ENCODE measurements at regions not wholly inside any gene's neighbourhood (a gene's known extent, or its start where the extent isn't known, plus 50 kb on each side); places are given as distances from the start of the nearest gene placed in this dataset.
A peak's percentile ranks its signal among the peaks of the same experiment; 100 is the strongest.

DNA sequence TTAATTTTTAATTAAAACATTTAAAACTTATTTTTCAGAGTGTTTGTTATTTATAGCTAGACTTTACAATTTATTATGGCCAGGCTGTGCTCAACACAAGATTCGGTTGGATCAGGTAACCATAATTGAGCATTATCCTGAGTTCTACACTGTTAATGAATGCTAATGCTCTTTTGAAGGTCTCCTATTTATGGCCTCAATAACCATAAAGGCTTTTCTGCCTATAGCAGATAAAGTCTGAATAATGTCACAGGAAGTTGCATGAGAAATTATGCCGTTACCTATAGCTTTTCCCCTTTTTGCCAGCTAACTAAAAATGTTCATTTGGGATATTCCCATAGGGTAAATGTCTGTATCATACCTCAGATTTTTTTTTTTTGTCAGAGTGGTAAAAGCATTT is 269.4 kb upstream of the E2F7 start:
- Mint-ChIP-seq H3K27ac (no peak overlapping the region), H3K9me3 (no peaks in the 10 kb centered on the region)
- ATAC-seq = no peak

DNA sequence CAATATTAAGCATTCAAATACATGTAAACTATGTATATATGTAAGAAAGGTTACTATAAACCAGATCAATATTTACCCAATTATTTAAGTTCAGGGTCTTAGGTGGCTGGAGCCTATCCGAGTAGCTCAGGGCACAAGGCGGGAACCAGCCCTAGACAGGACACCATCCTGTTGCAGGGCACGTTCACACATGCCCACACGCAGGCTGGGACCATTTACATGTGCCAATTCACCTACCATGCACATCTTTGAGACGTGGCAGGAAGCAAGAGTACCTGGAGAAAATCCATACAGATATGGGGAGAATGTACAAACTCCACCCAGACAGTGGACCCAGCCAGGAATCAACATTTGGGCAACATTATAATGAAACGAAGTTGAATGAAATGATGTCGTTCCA is 263.0 kb upstream of the E2F7 start:
- DNase-seq (no peak), ATAC-seq (no peak)
- Mint-ChIP-seq H3K27ac (no peak overlapping the region), H3K4me3 (no peak overlapping the region), H3K27me3 (peaks cover 53% of the 10 kb centered on the region), H3K9me3 (no peaks in the 10 kb centered on the region), H3K4me1 (peaks cover 14% of the 10 kb centered on the region)

More for the DNA sequence above, 269.4 kb upstream of the E2F7 start:
- DNase-seq = no peak
- Mint-ChIP-seq H3K4me3 (no peak overlapping the region), H3K27me3 (no peaks in the 10 kb centered on the region), H3K4me1 (no peaks in the 10 kb centered on the region)

DNA sequence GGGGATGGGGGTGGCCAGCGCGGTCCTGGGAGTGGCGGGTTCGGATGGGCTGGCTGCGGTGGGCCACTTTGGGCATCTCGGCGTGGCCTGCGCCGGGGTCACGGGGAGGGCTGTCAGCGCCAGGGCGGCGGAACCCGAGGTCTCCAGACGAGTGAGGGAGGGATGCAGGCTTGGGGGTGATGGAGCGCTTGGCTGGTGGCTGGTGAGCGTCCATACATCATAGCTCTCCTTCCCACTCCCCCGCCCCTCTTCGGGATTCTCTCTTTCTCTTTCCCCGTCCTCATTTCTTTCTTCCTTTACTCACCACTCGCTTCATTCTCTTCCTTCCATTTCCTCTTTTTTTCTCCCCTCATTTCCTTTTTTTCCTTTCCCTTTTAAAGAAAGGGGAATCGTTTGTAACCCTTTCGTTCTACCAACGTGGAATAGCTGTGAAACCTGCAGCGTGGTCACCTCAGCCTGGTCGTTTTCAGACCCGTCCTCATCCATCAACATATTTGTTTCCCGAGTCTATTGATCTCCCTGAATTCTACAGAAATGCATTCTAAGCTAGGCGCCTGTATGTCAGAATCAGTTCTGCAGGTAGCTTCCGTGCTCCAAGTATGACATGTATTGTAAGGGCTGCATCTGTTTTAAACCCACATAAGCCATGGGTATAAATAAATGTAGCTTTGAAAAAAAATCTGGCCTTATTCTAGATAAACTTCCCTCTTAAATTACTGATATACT is 260.3 kb upstream of the E2F7 start:
- no peak overlapping the region for H3K27ac Mint-ChIP-seq
- peak overlapping the region; percentile 71 to 78 for H3K4me3 Mint-ChIP-seq
- peaks cover 14% of the 10 kb centered on the region for H3K4me1 Mint-ChIP-seq
- peaks cover 64% of the 10 kb centered on the region for H3K27me3 Mint-ChIP-seq
- no peaks in the 10 kb centered on the region for H3K9me3 Mint-ChIP-seq
- no peak for DNase-seq
- ATAC-seq = peak; percentile 21

DNA sequence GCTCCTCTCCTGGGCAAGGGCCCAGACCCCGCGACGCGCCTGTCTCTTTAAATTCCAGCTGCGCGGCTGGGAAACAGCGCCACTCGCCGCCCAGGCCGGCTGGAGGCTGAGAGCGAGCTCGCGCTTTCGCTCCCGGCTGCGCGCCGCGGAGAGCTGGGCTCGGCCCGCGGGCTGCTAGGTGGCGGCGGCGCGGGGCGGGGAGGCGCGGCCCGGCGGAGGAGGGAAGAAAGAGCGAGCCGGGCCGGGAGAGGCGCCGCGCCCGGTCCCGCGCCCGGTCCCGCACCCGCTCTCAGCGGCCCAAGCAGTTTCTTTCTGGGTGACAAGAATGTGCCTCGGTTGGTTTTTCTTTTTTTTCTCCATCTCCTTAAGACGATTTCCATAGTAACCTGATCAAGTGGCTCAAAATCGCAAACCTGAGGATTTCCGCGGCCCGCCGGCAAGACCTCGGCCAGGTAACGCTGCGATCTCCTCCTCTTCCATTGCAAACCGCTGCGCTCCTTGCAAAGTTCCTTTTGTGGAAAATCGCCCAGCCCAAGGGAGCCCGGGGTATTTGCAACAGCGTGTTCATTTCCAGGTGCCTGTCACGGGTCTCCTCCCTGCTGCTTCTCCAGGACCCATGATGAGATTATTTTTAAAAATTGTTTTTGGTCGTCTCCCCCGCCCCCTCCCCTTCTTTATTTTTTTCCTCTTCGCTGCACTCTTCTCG is 259.5 kb upstream of the E2F7 start:
- peak; percentile 23 to 29 for DNase-seq
- Mint-ChIP-seq H3K9me3 (no peaks in the 10 kb centered on the region), H3K4me3 (peak overlapping the region; percentile 71 to 78), H3K27me3 (peaks cover 64% of the 10 kb centered on the region), H3K4me1 (peaks cover 14% of the 10 kb centered on the region), H3K27ac (no peak overlapping the region)
- peak; percentile 82 for ATAC-seq

DNA sequence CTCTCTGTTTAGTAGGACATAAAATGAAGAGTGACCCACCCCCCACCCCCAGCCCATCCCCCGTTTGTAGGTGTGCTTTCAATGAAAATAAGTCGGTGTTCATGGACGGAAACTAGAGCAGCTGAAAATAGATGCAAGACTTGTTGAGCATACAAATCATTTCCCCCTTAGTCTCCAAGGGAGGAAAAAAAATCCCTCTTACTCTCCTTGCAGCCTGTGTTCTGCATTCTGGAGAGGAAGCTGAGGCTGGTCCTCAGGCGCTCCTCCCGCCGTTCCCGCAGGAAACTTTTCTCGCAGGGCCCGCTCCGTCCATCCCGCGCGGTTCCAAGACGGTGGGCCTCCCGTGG is 259.0 kb upstream of the E2F7 start:
- Mint-ChIP-seq H3K27ac (no peak overlapping the region), H3K27me3 (peaks cover 64% of the 10 kb centered on the region), H3K4me1 (peaks cover 14% of the 10 kb centered on the region), H3K9me3 (no peaks in the 10 kb centered on the region), H3K4me3 (peak overlapping the region in 1 of 2 donors; percentile 64)
- ATAC-seq (no peak), DNase-seq (no peak)

DNA sequence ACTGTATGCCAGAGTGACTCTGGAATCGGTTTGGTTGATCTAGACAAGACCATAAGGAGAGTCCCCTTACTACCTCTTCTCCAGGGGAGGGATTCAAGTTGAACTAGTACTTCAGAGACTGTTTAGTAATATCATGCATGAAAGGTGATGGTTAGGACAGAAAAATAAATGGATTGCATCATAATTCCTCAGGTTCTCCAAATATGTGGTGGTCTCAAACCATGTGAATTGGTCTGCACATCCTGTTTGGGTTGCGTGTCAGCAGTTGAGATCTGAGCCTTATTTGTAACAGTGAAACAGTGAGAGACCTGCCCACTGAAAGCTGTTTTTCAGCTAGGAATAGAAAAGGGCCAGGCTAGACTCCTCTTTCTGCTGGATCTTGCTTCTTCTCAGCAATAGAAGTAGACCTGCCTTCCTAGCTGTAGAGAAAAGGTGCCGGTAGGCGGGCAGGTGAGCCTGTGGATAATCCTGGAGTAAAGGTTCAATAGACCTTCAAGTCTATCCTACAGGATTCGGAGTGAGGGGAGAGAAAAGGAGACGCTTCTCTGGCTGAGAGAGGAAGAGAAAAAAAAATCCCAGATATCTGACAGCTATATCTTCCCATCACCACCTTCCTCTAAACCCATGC is 258.5 kb upstream of the E2F7 start:
- no peak overlapping the region for H3K27ac Mint-ChIP-seq
- H3K9me3 Mint-ChIP-seq = no peaks in the 10 kb centered on the region
- H3K27me3 Mint-ChIP-seq = peaks cover 59% of the 10 kb centered on the region
- peaks cover 14% of the 10 kb centered on the region for H3K4me1 Mint-ChIP-seq
- H3K4me3 Mint-ChIP-seq = peak overlapping the region in 1 of 2 donors; percentile 35
- ATAC-seq = no peak
- DNase-seq = no peak

DNA sequence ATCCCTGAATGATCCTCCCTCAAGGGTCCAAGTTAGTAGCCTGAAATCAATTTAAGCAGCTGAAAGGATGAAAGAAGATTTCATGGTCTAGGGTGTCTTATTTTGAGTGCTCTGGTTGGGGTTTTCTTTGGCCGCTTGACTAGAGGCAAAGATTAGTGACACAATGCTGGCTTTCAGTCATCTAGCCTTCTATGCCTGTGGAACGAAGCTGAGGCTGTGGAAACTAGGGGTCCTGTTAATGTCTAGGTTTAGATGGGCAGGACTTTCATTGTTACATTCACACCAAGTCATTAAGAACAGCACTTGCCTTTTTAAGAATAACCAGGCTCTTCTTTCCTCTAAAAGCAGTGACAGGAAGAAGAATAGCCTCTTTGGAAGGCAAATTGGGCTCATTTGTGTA is 253.8 kb upstream of the E2F7 start:
- peaks cover 17% of the 10 kb centered on the region for H3K27me3 Mint-ChIP-seq
- no peak overlapping the region for H3K4me3 Mint-ChIP-seq
- no peak for ATAC-seq
- H3K4me1 Mint-ChIP-seq = no peaks in the 10 kb centered on the region
- H3K9me3 Mint-ChIP-seq = no peaks in the 10 kb centered on the region
- no peak for DNase-seq
- no peak overlapping the region for H3K27ac Mint-ChIP-seq

DNA sequence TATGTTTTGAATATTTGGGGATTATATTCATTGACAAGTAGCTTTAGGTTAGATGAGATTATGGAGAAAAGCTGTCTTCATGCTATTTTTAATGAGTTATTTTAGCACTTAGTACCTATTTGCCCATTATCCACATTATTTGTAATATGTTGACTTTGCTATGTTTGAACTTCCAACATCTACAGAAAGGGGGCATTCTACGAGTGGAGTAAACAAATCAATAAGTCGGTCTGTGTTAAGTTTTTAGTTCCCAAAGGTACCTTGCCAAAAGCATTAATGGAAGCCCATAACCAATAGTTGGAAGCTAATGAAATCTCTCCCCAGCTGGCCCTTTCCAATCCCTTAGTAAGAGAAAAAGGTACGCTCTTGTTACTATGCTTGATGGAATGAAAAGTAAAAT is 250.0 kb upstream of the E2F7 start:
- Mint-ChIP-seq H3K4me3 (no peak overlapping the region), H3K27me3 (no peaks in the 10 kb centered on the region), H3K4me1 (no peaks in the 10 kb centered on the region), H3K27ac (no peak overlapping the region), H3K9me3 (no peaks in the 10 kb centered on the region)
- DNase-seq (no peak), ATAC-seq (no peak)

DNA sequence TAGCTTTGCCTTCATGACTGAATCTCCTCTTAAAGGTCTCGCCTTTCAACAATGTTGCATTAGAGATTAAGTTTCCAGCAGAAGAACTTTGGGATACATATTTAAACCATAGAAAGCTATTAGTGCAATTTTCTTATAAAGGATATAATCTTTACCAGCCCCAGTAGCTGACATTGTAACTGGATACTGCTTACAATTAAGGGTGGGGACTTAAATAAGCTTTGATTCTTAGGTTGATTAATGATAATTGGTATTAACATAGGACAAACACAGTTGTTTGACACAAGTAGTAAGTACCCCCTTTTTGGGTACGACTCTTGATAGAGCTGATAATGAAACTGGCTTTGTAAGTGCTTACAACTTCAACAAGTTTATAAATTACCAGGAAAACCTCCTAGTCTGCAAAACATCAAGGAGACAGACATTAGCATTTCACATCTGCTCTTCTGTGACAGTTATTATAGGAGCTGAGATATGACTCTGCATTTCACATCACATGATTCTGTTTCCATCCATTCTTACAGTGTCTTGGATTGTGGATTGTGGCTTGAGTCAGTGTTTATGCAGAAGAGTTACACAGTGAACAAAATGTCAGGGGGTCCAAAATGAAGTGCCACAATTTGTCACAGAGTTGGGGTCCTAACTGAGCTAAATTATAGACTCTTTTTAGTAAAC is 249.1 kb upstream of the E2F7 start:
- H3K27me3 Mint-ChIP-seq = no peaks in the 10 kb centered on the region
- ATAC-seq = no peak

DNA sequence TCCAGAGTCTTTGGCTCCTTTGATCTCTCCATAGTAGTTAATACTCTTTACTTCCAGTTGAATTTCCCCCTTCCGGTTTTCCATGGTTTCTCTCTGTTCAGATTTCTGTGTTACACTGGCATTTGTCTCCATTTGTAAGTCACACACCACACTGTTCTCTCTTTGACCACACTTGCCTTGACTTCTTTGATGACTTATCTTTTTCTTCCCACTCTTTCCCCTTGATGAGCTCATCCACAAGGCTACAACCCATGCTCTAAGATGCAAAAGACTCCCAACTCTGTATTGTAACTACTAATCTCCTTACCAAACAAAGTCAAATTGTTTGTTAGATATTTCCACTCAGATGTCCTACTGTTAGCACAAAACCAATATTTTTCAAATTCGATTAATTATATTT is 242.7 kb upstream of the E2F7 start:
- H3K27ac Mint-ChIP-seq = no peak overlapping the region
- no peaks in the 10 kb centered on the region for H3K4me1 Mint-ChIP-seq
- no peak for ATAC-seq

More for the DNA sequence above, 249.1 kb upstream of the E2F7 start:
- H3K4me3 Mint-ChIP-seq = no peak overlapping the region
- H3K27ac Mint-ChIP-seq = no peak overlapping the region
- no peaks in the 10 kb centered on the region for H3K9me3 Mint-ChIP-seq
- DNase-seq = no peak
- H3K4me1 Mint-ChIP-seq = no peaks in the 10 kb centered on the region

DNA sequence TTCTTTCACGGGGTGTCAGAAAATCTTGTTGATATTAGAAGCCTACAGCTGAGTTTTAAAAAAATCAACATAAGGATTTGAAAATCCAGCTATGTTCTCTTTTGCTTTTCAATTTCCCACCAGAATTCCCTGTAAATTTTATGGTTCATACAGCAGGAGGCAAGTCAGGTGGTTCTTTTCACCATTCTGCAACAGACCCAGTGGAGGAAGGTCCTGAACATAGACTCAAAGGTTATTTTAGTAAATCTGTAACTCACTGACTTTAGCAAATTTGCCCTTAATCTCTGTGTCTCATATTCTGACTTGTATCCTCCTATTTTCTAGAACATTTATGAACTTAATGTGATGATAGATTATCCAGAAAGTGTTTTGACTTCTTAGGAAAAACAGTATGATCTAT is 235.4 kb upstream of the E2F7 start:
- DNase-seq = no peak
- H3K4me3 Mint-ChIP-seq = no peak overlapping the region
- no peaks in the 10 kb centered on the region for H3K27me3 Mint-ChIP-seq
- no peak for ATAC-seq
- H3K27ac Mint-ChIP-seq = no peak overlapping the region
- H3K9me3 Mint-ChIP-seq = no peaks in the 10 kb centered on the region
- no peaks in the 10 kb centered on the region for H3K4me1 Mint-ChIP-seq

More for the DNA sequence above, 242.7 kb upstream of the E2F7 start:
- Mint-ChIP-seq H3K9me3 (no peaks in the 10 kb centered on the region), H3K4me3 (no peak overlapping the region), H3K27me3 (no peaks in the 10 kb centered on the region)
- no peak for DNase-seq

DNA sequence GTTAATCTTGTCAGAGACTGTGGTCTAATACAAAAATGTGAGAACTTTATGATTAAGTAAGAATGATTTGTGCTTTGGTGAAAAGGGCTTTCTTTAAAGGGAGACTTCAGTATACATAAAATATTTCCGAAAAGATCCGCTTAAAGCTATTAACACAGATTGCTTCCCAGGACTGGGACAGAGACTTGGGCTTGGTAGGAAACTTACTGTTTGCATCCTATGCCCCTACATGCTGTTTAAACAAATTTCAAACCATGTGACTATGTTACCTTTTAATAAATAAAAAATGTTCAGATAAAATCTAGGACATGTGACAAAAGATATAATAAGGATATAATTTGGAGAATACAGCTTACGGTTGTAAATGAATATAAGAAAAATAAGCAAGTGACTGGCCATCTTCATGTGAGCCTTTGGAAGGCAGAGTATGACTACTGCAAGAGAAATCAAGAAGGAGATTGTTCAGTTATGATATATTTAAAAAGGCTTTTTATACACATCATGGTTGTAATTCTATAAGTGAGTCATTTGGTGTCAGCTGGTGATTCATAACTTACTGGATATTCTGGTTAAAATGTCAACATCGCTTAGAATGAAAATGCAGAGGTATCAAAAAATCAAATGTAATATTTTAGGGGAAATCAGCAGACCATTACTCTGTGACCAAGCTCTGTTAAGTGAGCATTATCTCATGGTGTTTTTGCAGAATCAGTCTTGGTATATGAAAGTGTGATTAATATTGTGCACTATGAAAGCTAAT is 234.7 kb upstream of the E2F7 start:
- no peak overlapping the region for H3K27ac Mint-ChIP-seq
- no peak for ATAC-seq
- H3K4me3 Mint-ChIP-seq = no peak overlapping the region
- no peaks in the 10 kb centered on the region for H3K4me1 Mint-ChIP-seq
- no peak for DNase-seq
- H3K27me3 Mint-ChIP-seq = no peaks in the 10 kb centered on the region
- H3K9me3 Mint-ChIP-seq = no peaks in the 10 kb centered on the region

DNA sequence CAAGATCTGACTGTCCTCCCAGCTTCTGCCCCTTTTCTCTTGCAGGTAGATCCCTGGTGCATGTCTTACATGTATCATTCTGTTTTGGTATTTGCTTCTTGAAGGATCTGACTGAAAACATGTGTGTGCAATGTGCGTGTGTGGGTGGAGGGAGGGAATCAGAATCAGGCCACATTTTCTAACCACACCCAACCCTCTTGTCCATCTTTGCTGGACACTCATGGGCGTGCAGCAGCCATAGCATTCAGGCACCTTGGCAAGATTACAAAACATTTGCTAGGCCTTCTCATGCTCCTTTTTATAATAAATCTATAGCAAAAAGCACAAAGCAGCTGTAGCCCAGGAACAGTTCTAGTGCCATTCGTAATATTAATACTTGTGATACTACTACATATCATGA is 233.6 kb upstream of the E2F7 start:
- no peaks in the 10 kb centered on the region for H3K27me3 Mint-ChIP-seq
- H3K27ac Mint-ChIP-seq = peak overlapping the region in 1 of 2 donors; percentile 44
- no peaks in the 10 kb centered on the region for H3K4me1 Mint-ChIP-seq
- no peak for DNase-seq
- H3K9me3 Mint-ChIP-seq = no peaks in the 10 kb centered on the region
- ATAC-seq = no peak
- no peak overlapping the region for H3K4me3 Mint-ChIP-seq

DNA sequence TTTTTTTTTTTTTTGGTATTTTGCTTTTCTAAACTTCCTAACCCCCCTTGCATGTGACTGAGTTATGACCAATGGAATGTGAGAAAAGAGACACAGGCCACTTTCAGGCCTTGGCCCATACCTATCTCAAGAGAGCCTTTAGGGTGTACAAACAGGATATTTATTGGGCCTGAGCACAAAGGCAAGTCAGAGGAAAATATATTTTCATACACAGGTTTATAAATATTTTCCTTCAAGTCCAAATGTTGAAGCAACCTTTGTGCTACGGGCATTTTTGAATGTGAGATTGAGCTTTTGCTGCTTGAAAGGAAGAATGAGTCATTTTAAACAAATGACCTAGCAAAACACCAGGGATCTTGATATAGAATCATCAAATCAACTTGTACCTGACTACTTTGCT is 228.6 kb upstream of the E2F7 start:
- no peak for DNase-seq
- Mint-ChIP-seq H3K9me3 (peaks cover 4 to 7% of the 10 kb centered on the region in 2 donors), H3K4me1 (no peaks in the 10 kb centered on the region), H3K27ac (no peak overlapping the region), H3K27me3 (no peaks in the 10 kb centered on the region), H3K4me3 (no peak overlapping the region)
- no peak for ATAC-seq

DNA sequence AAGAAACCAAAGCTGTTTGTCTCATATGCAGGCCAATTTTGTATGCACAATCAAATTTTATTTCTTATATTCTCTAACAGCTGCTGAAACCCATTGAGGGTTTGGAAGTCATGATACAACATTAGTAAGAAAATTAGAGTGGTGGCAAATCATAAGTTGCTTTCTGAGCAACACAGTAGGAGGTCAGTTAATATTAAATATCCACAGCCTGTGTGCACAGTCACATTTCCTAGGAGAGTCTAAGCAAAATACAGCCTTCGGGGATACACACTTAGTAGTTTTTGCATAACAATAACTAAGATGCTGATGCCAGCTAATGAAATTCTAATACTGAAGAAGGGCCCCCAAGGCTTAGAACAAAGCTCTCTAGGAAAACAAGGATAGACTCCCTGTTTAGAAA is 209.6 kb upstream of the E2F7 start:
- Mint-ChIP-seq H3K27me3 (no peaks in the 10 kb centered on the region), H3K9me3 (no peaks in the 10 kb centered on the region)
- no peak for ATAC-seq

More for the DNA sequence above, 209.6 kb upstream of the E2F7 start:
- no peak for DNase-seq
- Mint-ChIP-seq H3K4me1 (no peaks in the 10 kb centered on the region), H3K4me3 (no peak overlapping the region), H3K27ac (no peak overlapping the region)

Data from stimulated activated naive CD8-positive, alpha-beta T cell treated with anti-CD3 and anti-CD28 coated beads, Interleukin-15, amount 100 ng/mL, for 72 hours (primary cell).